ENCODE measurements at regions not wholly inside any gene's neighbourhood (a gene's known extent, or its start where the extent isn't known, plus 50 kb on each side); places are given as distances from the start of the nearest gene placed in this dataset.

GRCh38 chr5:17346811-17347210 lies 129.4 kb downstream of the BASP1 start:
- TF ChIP-seq CTCF (IDR thresholded peaks at IDR 0.05; ENCODE audit: low read length): no peak
- TF ChIP-seq EZH2 (IDR thresholded peaks at IDR 0.05; ENCODE audit: borderline replicate concordance, low read length): no peak
